HepG2 (cell line): ENCODE measurements at regions not wholly inside any gene's neighbourhood (a gene's known extent, or its start where the extent isn't known, plus 50 kb on each side); places are given as distances from the start of the nearest gene placed in this dataset.

ENCODE experiments used
- ATAC-seq: fragments of 200-7000 bp; cut with Tn5 transposase; 3 replicates; pipeline ENCODE4 v1.9.1; 2020; ENCODE audit warnings: mild to moderate bottlenecking, moderate library complexity
- BruUV-seq: library from RNA; stranded (reverse); fragments of 400-500 nt; replicated peaks from 2 replicates; lab custom pipeline; 2021; lab: Mats Ljungman, UMichigan
- CTCF ChIA-PET: fragments of 300-600 bp; formaldehyde crosslinking; extraction: SDS; loops from one replicate; lab custom pipeline; 2021; ENCODE audit warnings: low total read pairs, inconsistent platforms, low intra/inter-chr PET ratio; lab: Yijun Ruan, JAX
- POLR2A ChIA-PET: fragments of 350-600 bp; sonication (Branson Sonifier 250); formaldehyde crosslinking; loops from one replicate; lab custom pipeline; 2020; ENCODE audit warnings: antibody characterized with exemption, inconsistent platforms; lab: Yijun Ruan, JAX
- DNase-seq: peaks from one replicate; pipeline ENCODE4 v3.0.0-alpha.2; 2015; ENCODE audit warnings: low spot score
- FAIRE-seq: peaks from 3 replicates; lab custom pipeline; 2011; peaks lifted over from hg19 to GRCh38; lab: Jason Lieb, UNC
- H2AFZ ChIP-seq: one replicate; pipeline ENCODE4 v1.6.1; 2011; ENCODE audit warnings: low read length, inconsistent platforms
- H3K27ac ChIP-seq: fragments of 300-600 bp; 3 replicates; pipeline ENCODE4 v1.8.0; 2011; ENCODE audit warnings: mixed run types, mild to moderate bottlenecking, mixed read lengths, low read length, inconsistent platforms; ENCODE audit not compliant: insufficient read depth; ENCODE audit errors: extremely low read length
- H3K27me3 ChIP-seq, 2 experiments: fragments of 200-600 bp in 1 of 2; 2 replicates in 1 of 2; 3 replicates in 1 of 2; pipeline versions ENCODE4 v1.6.0 to v1.8.0; 2011; ENCODE audit warnings: low read length in 2 of 2, mild to moderate bottlenecking in 2 of 2, moderate library complexity in 2 of 2, inconsistent platforms in 1 of 2; ENCODE audit not compliant: insufficient read depth in 2 of 2, control insufficient read depth in 1 of 2
- H3K36me3 ChIP-seq, 2 experiments: fragments of 200-600 bp in 1 of 2; replicated peaks in 1 of 2; 2 replicates in 1 of 2; 3 replicates in 1 of 2; pipeline versions ENCODE4 v1.5.1 to v1.8.0; 2011; ENCODE audit warnings: low read length in 2 of 2, inconsistent platforms in 1 of 2; ENCODE audit not compliant: insufficient read depth in 2 of 2, control insufficient read depth in 1 of 2
- H3K4me1 ChIP-seq: 2 replicates; pipeline ENCODE4 v1.5.1; 2012; ENCODE audit warnings: low read length, inconsistent platforms; ENCODE audit not compliant: insufficient read depth
- H3K4me2 ChIP-seq: 2 replicates; pipeline ENCODE4 v1.6.0; 2011; ENCODE audit warnings: low read depth, low read length, inconsistent platforms
- H3K4me3 ChIP-seq, 3 experiments: fragments of 200-600 bp in 1 of 3; sonication (generic), shearing (Covaris generic) in 1 of 3; replicated peaks in 1 of 3; 2 replicates each; pipeline ENCODE4 v1.5.1; 2011 to 2016; ENCODE audit warnings: low read length in 3 of 3, inconsistent platforms in 2 of 3, low read depth in 2 of 3, mild to moderate bottlenecking in 2 of 3, control low read depth in 1 of 3, mixed read lengths in 1 of 3; ENCODE audit not compliant: insufficient read depth in 1 of 3
- H3K79me2 ChIP-seq: one replicate; pipeline ENCODE4 v1.6.1; 2011; ENCODE audit warnings: low read length, inconsistent platforms; ENCODE audit not compliant: insufficient read depth
- H3K9ac ChIP-seq: 2 replicates; pipeline ENCODE4 v1.6.0; 2011; ENCODE audit warnings: mild to moderate bottlenecking, low read depth, low read length, inconsistent platforms; ENCODE audit not compliant: insufficient read depth
- H3K9me3 ChIP-seq: 2 replicates; pipeline ENCODE4 v1.5.1; 2012; ENCODE audit warnings: mild to moderate bottlenecking, low read length
- H4K20me1 ChIP-seq: 2 replicates; pipeline ENCODE4 v1.6.0; 2011; ENCODE audit warnings: inconsistent platforms, mild to moderate bottlenecking, low read length, moderate library complexity; ENCODE audit not compliant: insufficient read depth
- CC2D1A ChIP-seq: sonication (generic); formaldehyde crosslinking; IDR thresholded peaks from 2 replicates; pipeline ENCODE4 v1.8.1; 2023; ENCODE audit warnings: mild to moderate bottlenecking, missing genetic modification reagents
- FOXO1 ChIP-seq: sonication (generic); formaldehyde crosslinking; IDR thresholded peaks from 2 replicates; pipeline ENCODE4 v1.4.0; 2020; ENCODE audit warnings: missing genetic modification reagents
- HOXA5 ChIP-seq: sonication (generic); formaldehyde crosslinking; IDR thresholded peaks from 2 replicates; pipeline ENCODE4 v1.4.0; 2020; ENCODE audit warnings: missing genetic modification reagents
- KDM6A ChIP-seq: IDR thresholded peaks from 2 replicates; pipeline ENCODE4 v1.6.1; 2016; ENCODE audit warnings: low read depth
- MEF2D ChIP-seq: sonication (generic); formaldehyde crosslinking; IDR thresholded peaks from 2 replicates; pipeline ENCODE4 v1.5.1; 2020; ENCODE audit warnings: mild to moderate bottlenecking, missing genetic modification reagents
- NR1H2 ChIP-seq: sonication (generic); formaldehyde crosslinking; IDR thresholded peaks from 2 replicates; pipeline ENCODE4 v1.8.1; 2022; ENCODE audit warnings: low read depth, missing genetic modification reagents, borderline replicate concordance
- NR2F6 ChIP-seq, 2 experiments: IDR thresholded peaks; 2 replicates each; pipeline ENCODE4 v1.6.1; 2016; ENCODE audit warnings: antibody characterized with exemption in 1 of 2, mild to moderate bottlenecking in 1 of 2
- PITX1 ChIP-seq: sonication (generic); formaldehyde crosslinking; IDR thresholded peaks from 2 replicates; pipeline ENCODE4 v1.5.1; 2020; ENCODE audit warnings: mild to moderate bottlenecking, missing genetic modification reagents
- ZKSCAN8 ChIP-seq: IDR thresholded peaks from 2 replicates; pipeline ENCODE4 v1.6.1; 2016; ENCODE audit warnings: borderline replicate concordance, missing genetic modification reagents, missing compliant biosample characterization
- ZNF792 ChIP-seq: IDR thresholded peaks from 2 replicates; pipeline ENCODE4 v1.6.1; 2016
- ZNF878 ChIP-seq: sonication (generic); formaldehyde crosslinking; IDR thresholded peaks from 2 replicates; pipeline ENCODE4 v1.8.1; 2023; ENCODE audit warnings: mild to moderate bottlenecking, missing genetic modification reagents, moderate library complexity
- WGBS: methylation state at CpG from one replicate; pipeline ENCODE4 v1.1.6; 2017; ENCODE audit warnings: low lambda C conversion rate; 5-methylcytosine and 5-hydroxymethylcytosine counted together
- in situ Hi-C: cut with HindIII; loops from 2 replicates; pipeline ENCODE4 v1.10.0; 2017; ENCODE audit warnings: low pct_unique_long_range_greater_than_20kb; ENCODE audit not compliant: extremely low pct_ligation_motif_present
- intact Hi-C: fragments of 100-400 bp; cut with micrococcal nuclease; formaldehyde crosslinking; loops from one replicate; pipeline ENCODE4 v1.10.0; 2022; ENCODE audit not compliant: unreplicated experiment
- TF ChIP-seq, protein P1 (sequence below): IDR thresholded peaks from 2 replicates; pipeline ENCODE4 v1.4.0; 2020; ENCODE audit warnings: mild to moderate bottlenecking, missing genetic modification reagents
- TF ChIP-seq, protein P2 (sequence below): sonication (generic); formaldehyde crosslinking; IDR thresholded peaks from 2 replicates; pipeline ENCODE4 v1.9.0; 2021; ENCODE audit warnings: missing genetic modification reagents, borderline replicate concordance
- TF ChIP-seq, protein P3 (sequence below): sonication (generic); formaldehyde crosslinking; IDR thresholded peaks from 2 replicates; pipeline ENCODE4 v1.5.1; 2020; ENCODE audit warnings: mild to moderate bottlenecking, moderate library complexity, missing genetic modification reagents
- TF ChIP-seq, protein P4 (sequence below): sonication (generic); formaldehyde crosslinking; IDR thresholded peaks from 2 replicates; pipeline ENCODE4 v1.4.0; 2020; ENCODE audit warnings: missing genetic modification reagents

DNA sequence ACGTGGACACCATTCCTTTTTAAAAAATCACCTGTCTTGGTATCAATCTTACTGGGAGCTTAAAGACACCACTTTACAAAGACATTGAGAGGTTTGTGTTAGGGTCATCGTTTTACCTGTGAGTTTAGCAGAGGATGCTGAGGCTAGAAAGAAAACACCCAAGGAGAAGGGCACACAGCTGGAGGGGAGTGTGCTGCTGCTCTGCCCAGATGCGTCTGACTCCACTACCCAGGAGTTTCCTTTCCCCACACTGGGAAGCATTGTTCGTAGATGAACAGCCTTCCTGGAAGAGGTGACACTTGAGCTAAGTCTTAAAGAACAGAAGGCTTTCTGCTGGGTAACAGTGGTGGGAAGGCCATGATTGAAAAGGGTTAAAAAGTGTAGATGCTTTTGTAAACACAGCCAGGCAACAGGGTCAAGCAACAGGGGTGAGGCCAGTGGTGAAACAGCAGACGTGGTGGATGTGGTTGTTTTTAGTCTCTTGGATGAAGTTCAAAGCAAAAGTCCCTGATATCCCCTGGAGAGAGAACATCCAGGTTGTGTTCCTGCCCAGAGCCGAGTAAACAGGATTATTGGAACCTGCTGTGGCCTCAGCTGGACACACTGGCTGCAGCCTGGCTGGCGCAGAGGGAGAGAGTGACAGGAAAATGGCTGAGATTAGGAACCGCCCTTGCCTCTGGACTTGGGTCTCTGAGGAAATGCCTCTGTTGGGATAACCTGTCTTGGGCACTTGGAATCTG, 198.6 kb upstream of the JUN start:
- H3K9ac ChIP-seq, result no peak overlapping the region
- DNase-seq, result peak; percentile 77
- 6% methylated on average over 8 of the region's 8 CpGs for WGBS
- no peaks in the 10 kb centered on the region for H3K36me3 ChIP-seq
- H4K20me1 ChIP-seq, result no peaks in the 10 kb centered on the region
- peak; percentile 98 for ATAC-seq
- no peak overlapping the region for H3K4me3 ChIP-seq
- peak; percentile 48 for FAIRE-seq
- no peak overlapping the region for H2AFZ ChIP-seq
- intact Hi-C loops (no loop called here), in situ Hi-C loops (no loop called here)
- H3K4me2 ChIP-seq, result peak overlapping the region; percentile 12; the same call in 1 of the 2 replicates
- ChIA-PET CTCF (no interaction called here), POLR2A (no interaction called here)
- H3K4me1 ChIP-seq, result peaks cover 21% of the 10 kb centered on the region
- H3K9me3 ChIP-seq, result no peaks in the 10 kb centered on the region
- no peak overlapping the region for H3K27ac ChIP-seq
- BruUV-seq, result no TSS peak
- H3K27me3 ChIP-seq, result peaks cover 3 to 5% of the 10 kb centered on the region in 2 experiments; a peak in 1 of 5 replicates
- H3K79me2 ChIP-seq, result no peaks in the 10 kb centered on the region
- TF ChIP-seq NR2F6 (IDR thresholded peaks at IDR 0.05) (peak; percentile 55; the same call in 1 of the 2 replicates), NR2F6 (CRISPR knock-in tag; IDR thresholded peaks at IDR 0.05) (peak; percentile 81), NR1H2 (CRISPR knock-in tag) (no peak), HOXA5 (CRISPR knock-in tag) (no peak), ZNF792 (CRISPR knock-in tag) (no peak), ZKSCAN8 (CRISPR knock-in tag) (0 out of 2 replicates have a peak, but pooled peaks have one; percentile 23), MEF2D (CRISPR knock-in tag) (peak; percentile 81), KDM6A (CRISPR knock-in tag) (peak; percentile 71; the same call in 1 of the 2 replicates), CC2D1A (CRISPR knock-in tag) (0 out of 2 replicates have a peak, but pooled peaks have one; percentile 31), PITX1 (CRISPR knock-in tag) (peak; percentile 64), FOXO1 (CRISPR knock-in tag) (peak; percentile 79), ZNF878 (CRISPR knock-in tag) (no peak)
- TF ChIP-seq, protein P1, sequence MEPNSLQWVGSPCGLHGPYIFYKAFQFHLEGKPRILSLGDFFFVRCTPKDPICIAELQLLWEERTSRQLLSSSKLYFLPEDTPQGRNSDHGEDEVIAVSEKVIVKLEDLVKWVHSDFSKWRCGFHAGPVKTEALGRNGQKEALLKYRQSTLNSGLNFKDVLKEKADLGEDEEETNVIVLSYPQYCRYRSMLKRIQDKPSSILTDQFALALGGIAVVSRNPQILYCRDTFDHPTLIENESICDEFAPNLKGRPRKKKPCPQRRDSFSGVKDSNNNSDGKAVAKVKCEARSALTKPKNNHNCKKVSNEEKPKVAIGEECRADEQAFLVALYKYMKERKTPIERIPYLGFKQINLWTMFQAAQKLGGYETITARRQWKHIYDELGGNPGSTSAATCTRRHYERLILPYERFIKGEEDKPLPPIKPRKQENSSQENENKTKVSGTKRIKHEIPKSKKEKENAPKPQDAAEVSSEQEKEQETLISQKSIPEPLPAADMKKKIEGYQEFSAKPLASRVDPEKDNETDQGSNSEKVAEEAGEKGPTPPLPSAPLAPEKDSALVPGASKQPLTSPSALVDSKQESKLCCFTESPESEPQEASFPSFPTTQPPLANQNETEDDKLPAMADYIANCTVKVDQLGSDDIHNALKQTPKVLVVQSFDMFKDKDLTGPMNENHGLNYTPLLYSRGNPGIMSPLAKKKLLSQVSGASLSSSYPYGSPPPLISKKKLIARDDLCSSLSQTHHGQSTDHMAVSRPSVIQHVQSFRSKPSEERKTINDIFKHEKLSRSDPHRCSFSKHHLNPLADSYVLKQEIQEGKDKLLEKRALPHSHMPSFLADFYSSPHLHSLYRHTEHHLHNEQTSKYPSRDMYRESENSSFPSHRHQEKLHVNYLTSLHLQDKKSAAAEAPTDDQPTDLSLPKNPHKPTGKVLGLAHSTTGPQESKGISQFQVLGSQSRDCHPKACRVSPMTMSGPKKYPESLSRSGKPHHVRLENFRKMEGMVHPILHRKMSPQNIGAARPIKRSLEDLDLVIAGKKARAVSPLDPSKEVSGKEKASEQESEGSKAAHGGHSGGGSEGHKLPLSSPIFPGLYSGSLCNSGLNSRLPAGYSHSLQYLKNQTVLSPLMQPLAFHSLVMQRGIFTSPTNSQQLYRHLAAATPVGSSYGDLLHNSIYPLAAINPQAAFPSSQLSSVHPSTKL (CRISPR knock-in tag), result peak; percentile 82
- TF ChIP-seq, protein P2, sequence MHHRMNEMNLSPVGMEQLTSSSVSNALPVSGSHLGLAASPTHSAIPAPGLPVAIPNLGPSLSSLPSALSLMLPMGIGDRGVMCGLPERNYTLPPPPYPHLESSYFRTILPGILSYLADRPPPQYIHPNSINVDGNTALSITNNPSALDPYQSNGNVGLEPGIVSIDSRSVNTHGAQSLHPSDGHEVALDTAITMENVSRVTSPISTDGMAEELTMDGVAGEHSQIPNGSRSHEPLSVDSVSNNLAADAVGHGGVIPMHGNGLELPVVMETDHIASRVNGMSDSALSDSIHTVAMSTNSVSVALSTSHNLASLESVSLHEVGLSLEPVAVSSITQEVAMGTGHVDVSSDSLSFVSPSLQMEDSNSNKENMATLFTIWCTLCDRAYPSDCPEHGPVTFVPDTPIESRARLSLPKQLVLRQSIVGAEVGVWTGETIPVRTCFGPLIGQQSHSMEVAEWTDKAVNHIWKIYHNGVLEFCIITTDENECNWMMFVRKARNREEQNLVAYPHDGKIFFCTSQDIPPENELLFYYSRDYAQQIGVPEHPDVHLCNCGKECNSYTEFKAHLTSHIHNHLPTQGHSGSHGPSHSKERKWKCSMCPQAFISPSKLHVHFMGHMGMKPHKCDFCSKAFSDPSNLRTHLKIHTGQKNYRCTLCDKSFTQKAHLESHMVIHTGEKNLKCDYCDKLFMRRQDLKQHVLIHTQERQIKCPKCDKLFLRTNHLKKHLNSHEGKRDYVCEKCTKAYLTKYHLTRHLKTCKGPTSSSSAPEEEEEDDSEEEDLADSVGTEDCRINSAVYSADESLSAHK, result no peak
- TF ChIP-seq, protein P3, sequence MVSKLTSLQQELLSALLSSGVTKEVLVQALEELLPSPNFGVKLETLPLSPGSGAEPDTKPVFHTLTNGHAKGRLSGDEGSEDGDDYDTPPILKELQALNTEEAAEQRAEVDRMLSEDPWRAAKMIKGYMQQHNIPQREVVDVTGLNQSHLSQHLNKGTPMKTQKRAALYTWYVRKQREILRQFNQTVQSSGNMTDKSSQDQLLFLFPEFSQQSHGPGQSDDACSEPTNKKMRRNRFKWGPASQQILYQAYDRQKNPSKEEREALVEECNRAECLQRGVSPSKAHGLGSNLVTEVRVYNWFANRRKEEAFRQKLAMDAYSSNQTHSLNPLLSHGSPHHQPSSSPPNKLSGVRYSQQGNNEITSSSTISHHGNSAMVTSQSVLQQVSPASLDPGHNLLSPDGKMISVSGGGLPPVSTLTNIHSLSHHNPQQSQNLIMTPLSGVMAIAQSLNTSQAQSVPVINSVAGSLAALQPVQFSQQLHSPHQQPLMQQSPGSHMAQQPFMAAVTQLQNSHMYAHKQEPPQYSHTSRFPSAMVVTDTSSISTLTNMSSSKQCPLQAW (CRISPR knock-in tag), result 0 out of 2 replicates have a peak, but pooled peaks have one; percentile 48
- TF ChIP-seq, protein P4, sequence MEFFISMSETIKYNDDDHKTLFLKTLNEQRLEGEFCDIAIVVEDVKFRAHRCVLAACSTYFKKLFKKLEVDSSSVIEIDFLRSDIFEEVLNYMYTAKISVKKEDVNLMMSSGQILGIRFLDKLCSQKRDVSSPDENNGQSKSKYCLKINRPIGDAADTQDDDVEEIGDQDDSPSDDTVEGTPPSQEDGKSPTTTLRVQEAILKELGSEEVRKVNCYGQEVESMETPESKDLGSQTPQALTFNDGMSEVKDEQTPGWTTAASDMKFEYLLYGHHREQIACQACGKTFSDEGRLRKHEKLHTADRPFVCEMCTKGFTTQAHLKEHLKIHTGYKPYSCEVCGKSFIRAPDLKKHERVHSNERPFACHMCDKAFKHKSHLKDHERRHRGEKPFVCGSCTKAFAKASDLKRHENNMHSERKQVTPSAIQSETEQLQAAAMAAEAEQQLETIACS, result no peak
